Fibroblast of lung (primary cell): ENCODE measurements at regions not wholly inside any gene's neighbourhood (a gene's known extent, or its start where the extent isn't known, plus 50 kb on each side); places are given as distances from the start of the nearest gene placed in this dataset.

Experiments used
- CTCF ChIP-seq, 2 donors: IDR thresholded peaks in 1 of 2; conservative IDR thresholded peaks in 1 of 2; 1 replicate in 1 of 2; 2 replicates in 1 of 2; pipeline ENCODE4 v1.5.1; 2011 to 2012; ENCODE audit warnings: low read length in 2 of 2, control low read depth in 1 of 2, inconsistent platforms in 1 of 2, low read depth in 1 of 2, mild to moderate bottlenecking in 1 of 2
- EZH2 ChIP-seq: IDR thresholded peaks from 2 replicates; pipeline ENCODE4 v1.5.1; 2012; ENCODE audit warnings: low read length, control low read depth, mild to moderate bottlenecking; ENCODE audit errors: missing control alignments

- no peak for TF ChIP-seq CTCF (conservative IDR thresholded peaks at IDR 0.05 in 1 of 2, IDR thresholded peaks at IDR 0.05 in 1 of 2; ENCODE audit: low read depth in 1 of 2, low read length in 2 of 2)
- TF ChIP-seq EZH2, result no peak
These were observed 96.0 kb upstream of the OSMR start for GRCh38 chr5:38749861-38750260.
